GM12878 (cell line): ENCODE measurements at regions not wholly inside any gene's neighbourhood (a gene's known extent, or its start where the extent isn't known, plus 50 kb on each side); places are given as distances from the start of the nearest gene placed in this dataset.

Experiments
- ATAC-seq: fragments of 200-7000 bp; cut with Tn5 transposase; 3 replicates; pipeline ENCODE4 v1.9.1; 2020; ENCODE audit warnings: mild to moderate bottlenecking, moderate library complexity
- BruUV-seq: library from RNA; stranded (reverse); fragments of 400-500 nt; replicated peaks from 2 replicates; lab custom pipeline; 2021; lab: Mats Ljungman, UMichigan
- CTCF ChIA-PET: fragments of 300-600 bp; sonication (Branson Sonifier 250); formaldehyde crosslinking; extraction: SDS; loops from one replicate; lab custom pipeline; 2021; ENCODE audit warnings: inconsistent platforms; lab: Yijun Ruan, JAX
- POLR2A ChIA-PET: fragments of 350-600 bp; formaldehyde crosslinking; extraction: SDS; loops from one replicate; lab custom pipeline; 2021; ENCODE audit warnings: inconsistent platforms; lab: Charles Lee
- RAD21 ChIA-PET: fragments of 300-600 bp; sonication (Branson Sonifier 250); formaldehyde crosslinking; loops from one replicate; lab custom pipeline; 2023; ENCODE audit warnings: antibody characterized with exemption; ENCODE audit not compliant: unreplicated experiment; lab: Charles Lee
- SMC1A ChIA-PET: fragments of 300-600 bp; sonication (Branson Sonifier 250); formaldehyde crosslinking; loops from one replicate; lab custom pipeline; 2023; ENCODE audit not compliant: unreplicated experiment, uncharacterized antibody; lab: Charles Lee
- DNase-seq: peaks from one replicate; pipeline ENCODE4 v3.0.0-alpha.2; 2011; ENCODE audit warnings: low read depth, low spot score
- FAIRE-seq: peaks from 3 replicates; lab custom pipeline; 2011; peaks lifted over from hg19 to GRCh38; lab: Jason Lieb, UNC
- H2AFZ ChIP-seq: 2 replicates; pipeline ENCODE4 v1.6.0; 2011; ENCODE audit warnings: low read depth, low read length, control low read depth; ENCODE audit not compliant: control insufficient read depth
- H3K27ac ChIP-seq: 2 replicates; pipeline ENCODE4 v1.5.1; 2011; ENCODE audit warnings: control low read depth; ENCODE audit not compliant: control insufficient read depth, insufficient read depth
- H3K27me3 ChIP-seq, 2 experiments: replicated peaks in 1 of 2; 2 replicates each; pipeline versions ENCODE4 v1.6.0 to v1.6.1; 2011; ENCODE audit warnings: low read length in 1 of 2; ENCODE audit not compliant: control insufficient read depth in 2 of 2, insufficient read depth in 2 of 2
- H3K36me3 ChIP-seq, 2 experiments: 2 replicates each; pipeline ENCODE4 v1.5.1; 2011; ENCODE audit warnings: low read length in 1 of 2; ENCODE audit not compliant: control insufficient read depth in 2 of 2, insufficient read depth in 2 of 2
- H3K4me1 ChIP-seq: 2 replicates; pipeline ENCODE4 v1.6.1; 2011; ENCODE audit warnings: mild to moderate bottlenecking, low read length, moderate library complexity, mixed read lengths; ENCODE audit not compliant: control insufficient read depth, insufficient read depth
- H3K4me2 ChIP-seq: 2 replicates; pipeline ENCODE4 v1.6.0; 2011; ENCODE audit warnings: control low read depth; ENCODE audit not compliant: control insufficient read depth, insufficient read depth
- H3K4me3 ChIP-seq: fragments of 200-600 bp; sonication (generic); 2 replicates; pipeline ENCODE4 v1.5.1; 2016
- H3K79me2 ChIP-seq: 2 replicates; pipeline ENCODE4 v1.6.0; 2011; ENCODE audit warnings: low read length; ENCODE audit not compliant: control insufficient read depth, insufficient read depth
- H3K9ac ChIP-seq: 2 replicates; pipeline ENCODE4 v1.8.0; 2011; ENCODE audit warnings: low read length, control low read depth, mixed read lengths; ENCODE audit not compliant: control insufficient read depth, insufficient read depth
- H3K9me3 ChIP-seq: replicated peaks from 3 replicates; pipeline ENCODE4 v1.5.1; 2011; ENCODE audit warnings: mild to moderate bottlenecking, low read length; ENCODE audit not compliant: control insufficient read depth, insufficient read depth
- H4K20me1 ChIP-seq: 2 replicates; pipeline ENCODE4 v1.6.0; 2011; ENCODE audit not compliant: control insufficient read depth, insufficient read depth
- BCL11A ChIP-seq: IDR thresholded peaks from 2 replicates; pipeline ENCODE4 v1.6.1; 2011; ENCODE audit warnings: low read depth, low read length
- CBX3 ChIP-seq: fragments of 200-600 bp; sonication (generic); IDR thresholded peaks from 2 replicates; pipeline ENCODE4 v1.6.1; 2016; ENCODE audit warnings: low read depth, borderline replicate concordance
- CHD1 ChIP-seq: IDR thresholded peaks from 2 replicates; pipeline ENCODE4 v1.6.1; 2012; ENCODE audit warnings: low read depth, low read length, improper control_type of control experiment
- IKZF2 ChIP-seq, 2 experiments: fragments of 450-650 bp; IDR thresholded peaks; 2 replicates each; pipeline ENCODE4 v1.6.1; 2017; ENCODE audit warnings: mild to moderate bottlenecking in 2 of 2, moderate library complexity in 2 of 2
- JUND ChIP-seq: IDR thresholded peaks from 2 replicates; pipeline ENCODE4 v1.6.1; 2012; ENCODE audit warnings: low read depth, mild to moderate bottlenecking, low read length, improper control_type of control experiment, moderate library complexity
- MTA2 ChIP-seq: fragments of 450-650 bp; IDR thresholded peaks from 2 replicates; pipeline ENCODE4 v1.6.1; 2016; ENCODE audit warnings: low read depth, mild to moderate bottlenecking, moderate library complexity
- MYB ChIP-seq: fragments of 150-350 bp; IDR thresholded peaks from 2 replicates; pipeline ENCODE4 v1.6.1; 2014; ENCODE audit warnings: mild to moderate bottlenecking, low read depth, low read length, borderline replicate concordance
- NRF1 ChIP-seq: conservative IDR thresholded peaks from 2 replicates; pipeline ENCODE4 v1.6.1; 2011; ENCODE audit warnings: mild to moderate bottlenecking, low read depth, low read length, improper control_type of control experiment
- PAX8 ChIP-seq: fragments of 450-650 bp; IDR thresholded peaks from 2 replicates; pipeline ENCODE4 v1.6.1; 2017; ENCODE audit warnings: mild to moderate bottlenecking, moderate library complexity
- RAD51 ChIP-seq: fragments of 450-650 bp; IDR thresholded peaks from 2 replicates; pipeline ENCODE4 v1.6.1; 2016; ENCODE audit warnings: moderate library complexity, mild to moderate bottlenecking, inconsistent platforms
- RCOR1 ChIP-seq: conservative IDR thresholded peaks from 2 replicates; pipeline ENCODE4 v1.6.1; 2012; ENCODE audit warnings: low read depth, low read length, improper control_type of control experiment
- SIN3A ChIP-seq: IDR thresholded peaks from 2 replicates; pipeline ENCODE4 v1.6.1; 2012; ENCODE audit warnings: low read depth, low read length, improper control_type of control experiment
- SMARCA5 ChIP-seq: fragments of 450-650 bp; IDR thresholded peaks from 2 replicates; pipeline ENCODE4 v1.6.1; 2017; ENCODE audit warnings: mild to moderate bottlenecking
- TARDBP ChIP-seq: IDR thresholded peaks from 2 replicates; pipeline ENCODE4 v1.6.1; 2016; ENCODE audit warnings: borderline replicate concordance
- WGBS: methylation state at CpG from one replicate; pipeline ENCODE4 v1.1.6; 2016; ENCODE audit warnings: low lambda C conversion rate; ENCODE audit not compliant: insufficient replicate concordance, insufficient coverage; ENCODE audit errors: missing lambda C conversion rate; 5-methylcytosine and 5-hydroxymethylcytosine counted together
- in situ Hi-C: fragments of 300-500 bp; cut with MboI; formaldehyde crosslinking; loops from 9 replicates; pipeline ENCODE4 v1.14.3; 2018; ENCODE audit warnings: mixed read lengths
- intact Hi-C: fragments of 100-400 bp; cut with micrococcal nuclease; formaldehyde crosslinking; loops from one replicate; pipeline ENCODE4 v1.14.2; 2022; ENCODE audit not compliant: unreplicated experiment
- TF ChIP-seq, protein P1 (sequence below): IDR thresholded peaks from 2 replicates; pipeline ENCODE4 v1.6.1; 2011; ENCODE audit warnings: low read depth, mild to moderate bottlenecking, low read length, moderate library complexity, borderline replicate concordance; ENCODE audit errors: extremely low read depth
- TF ChIP-seq, protein P2 (sequence below): fragments of 150-350 bp; IDR thresholded peaks from 2 replicates; pipeline ENCODE4 v1.6.1; 2014; ENCODE audit warnings: mild to moderate bottlenecking, low read depth, low read length

DNA sequence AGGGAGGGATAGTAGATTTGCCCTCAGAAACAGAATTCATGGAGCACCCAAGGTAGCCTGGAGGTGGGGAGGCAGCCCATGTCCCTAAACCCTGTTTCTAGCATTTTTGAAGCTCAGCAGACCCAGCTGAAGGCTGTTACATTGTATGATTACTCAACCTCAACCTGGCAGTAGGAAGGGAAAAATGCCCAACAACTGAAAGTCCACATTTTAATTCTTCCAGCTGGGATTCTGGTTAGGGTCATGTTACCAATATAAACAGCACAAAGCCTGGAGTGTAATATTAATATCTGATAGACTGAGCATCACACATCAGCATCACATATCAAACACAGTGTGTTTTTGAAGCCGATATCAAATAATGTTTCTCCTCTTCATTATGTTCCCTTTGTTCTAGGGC is 437.0 kb downstream of the HRH4 start:
- Histone ChIP-seq H3K79me2 (no peaks in the 10 kb centered on the region), H2AFZ (no peak overlapping the region), H3K9ac (no peak overlapping the region), H3K4me1 (no peaks in the 10 kb centered on the region), H3K4me2 (no peak overlapping the region), H3K27me3 (no peaks in the 10 kb centered on the region), H3K9me3 (no peaks in the 10 kb centered on the region), H3K36me3 (no peaks in the 10 kb centered on the region), H3K4me3 (no peak overlapping the region), H3K27ac (no peak overlapping the region), H4K20me1 (no peaks in the 10 kb centered on the region)
- ChIA-PET SMC1A (no interaction called here), RAD21 (no interaction called here), POLR2A (no interaction called here), CTCF (no interaction called here)
- 26% methylated on average over 1 of the region's 1 CpG for WGBS
- intact Hi-C loops (no loop called here), in situ Hi-C loops (loop anchor here (25.0 kb wide), 1 partner anchor 940 kb away; no protein-coding TSS in a partner anchor)
- no TSS peak for BruUV-seq
- DNase-seq (no peak), ATAC-seq (no peak), FAIRE-seq (no peak)
- TF ChIP-seq TARDBP (no peak), JUND (no peak), CBX3 (no peak), MYB (no peak), RCOR1 (no peak)
- TF ChIP-seq, protein P1, sequence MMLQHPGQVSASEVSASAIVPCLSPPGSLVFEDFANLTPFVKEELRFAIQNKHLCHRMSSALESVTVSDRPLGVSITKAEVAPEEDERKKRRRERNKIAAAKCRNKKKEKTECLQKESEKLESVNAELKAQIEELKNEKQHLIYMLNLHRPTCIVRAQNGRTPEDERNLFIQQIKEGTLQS: no peak

DNA sequence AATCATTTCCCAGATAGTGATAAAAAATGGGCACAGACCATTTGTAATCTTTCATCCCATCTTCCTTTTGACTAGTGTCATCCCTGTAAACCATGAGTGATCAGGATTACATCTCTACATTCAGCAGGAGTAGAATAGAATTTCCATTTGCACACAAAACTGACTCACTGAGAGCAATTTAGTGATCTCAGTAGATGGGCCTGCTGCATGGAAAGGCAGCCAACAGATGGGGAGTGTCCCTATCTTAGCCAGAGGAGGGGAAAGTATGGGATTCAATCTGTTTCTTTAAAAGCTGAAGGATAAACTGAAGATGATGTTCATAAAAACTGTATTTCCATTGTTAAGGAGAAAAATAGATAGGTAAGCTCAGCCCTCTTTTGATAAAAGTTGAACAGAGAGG is 441.7 kb downstream of the ZNF521 start:
- Histone ChIP-seq H2AFZ (no peak overlapping the region), H3K27me3 (0 out of 4 replicates have a peak, but pooled peaks cover 0 to 3% of the 10 kb centered on the region in 2 experiments), H4K20me1 (no peaks in the 10 kb centered on the region), H3K4me1 (no peaks in the 10 kb centered on the region), H3K4me3 (no peak overlapping the region), H3K79me2 (no peaks in the 10 kb centered on the region), H3K4me2 (no peak overlapping the region), H3K9me3 (no peaks in the 10 kb centered on the region), H3K9ac (no peak overlapping the region), H3K27ac (no peak overlapping the region), H3K36me3 (no peaks in the 10 kb centered on the region)
- no TSS peak for BruUV-seq
- no peak for DNase-seq
- CTCF ChIA-PET: no interaction called here
- ATAC-seq: no peak
- intact Hi-C loops: no loop called here
- in situ Hi-C loops: no loop called here
- SMC1A ChIA-PET: no interaction called here
- RAD21 ChIA-PET: no interaction called here
- POLR2A ChIA-PET: no interaction called here
- FAIRE-seq: no peak
- TF ChIP-seq IKZF2 (IDR thresholded peaks at IDR 0.05): no peak
- no peak for TF ChIP-seq BCL11A
- TF ChIP-seq SMARCA5: no peak
- TF ChIP-seq RAD51: no peak
- no peak for TF ChIP-seq NRF1
- no peak for TF ChIP-seq CHD1
- no peak for TF ChIP-seq SIN3A
- TF ChIP-seq, protein P2, sequence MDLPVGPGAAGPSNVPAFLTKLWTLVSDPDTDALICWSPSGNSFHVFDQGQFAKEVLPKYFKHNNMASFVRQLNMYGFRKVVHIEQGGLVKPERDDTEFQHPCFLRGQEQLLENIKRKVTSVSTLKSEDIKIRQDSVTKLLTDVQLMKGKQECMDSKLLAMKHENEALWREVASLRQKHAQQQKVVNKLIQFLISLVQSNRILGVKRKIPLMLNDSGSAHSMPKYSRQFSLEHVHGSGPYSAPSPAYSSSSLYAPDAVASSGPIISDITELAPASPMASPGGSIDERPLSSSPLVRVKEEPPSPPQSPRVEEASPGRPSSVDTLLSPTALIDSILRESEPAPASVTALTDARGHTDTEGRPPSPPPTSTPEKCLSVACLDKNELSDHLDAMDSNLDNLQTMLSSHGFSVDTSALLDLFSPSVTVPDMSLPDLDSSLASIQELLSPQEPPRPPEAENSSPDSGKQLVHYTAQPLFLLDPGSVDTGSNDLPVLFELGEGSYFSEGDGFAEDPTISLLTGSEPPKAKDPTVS: no peak
- TF ChIP-seq PAX8: no peak
- TF ChIP-seq MTA2: no peak
